ENCODE measurements at regions not wholly inside any gene's neighbourhood (a gene's known extent, or its start where the extent isn't known, plus 50 kb on each side); places are given as distances from the start of the nearest gene placed in this dataset.
"Not testable (repeated sequence)": the region's sequence is repeated elsewhere in the genome, so short reads cannot be mapped to it uniquely, and the experiment has no call there.

DNA sequence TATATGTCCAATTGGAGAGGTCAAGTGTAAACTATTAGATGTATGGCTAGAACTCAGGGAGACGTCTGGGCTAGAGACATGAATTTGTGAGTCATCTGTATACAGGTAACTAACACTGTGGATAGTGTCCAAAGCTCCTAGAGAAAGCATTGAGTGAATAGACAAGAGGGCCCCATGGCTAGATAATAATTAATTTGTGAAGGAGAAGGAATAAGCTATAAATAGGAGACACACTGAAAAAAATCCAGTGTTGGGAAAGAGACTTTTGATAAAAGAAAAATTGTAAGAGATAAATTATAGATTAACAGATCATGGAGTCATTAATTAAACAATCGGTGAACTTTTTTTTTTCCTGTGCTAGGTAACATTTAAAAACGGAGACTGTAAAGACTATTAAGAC lies 326.6 kb upstream of the PRICKLE1 start:
- DNase-seq (ENCODE audit: low spot score), result peak; percentile 96

- DNase-seq (ENCODE audit: low spot score), result no peak
These were observed 325.9 kb upstream of the PRICKLE1 start for GRCh38 chr12:42915426-42915825.

GRCh38 chr12:42912367-42912766 lies 322.8 kb upstream of the PRICKLE1 start:
- DNase-seq (ENCODE audit: low spot score), result no peak

DNA sequence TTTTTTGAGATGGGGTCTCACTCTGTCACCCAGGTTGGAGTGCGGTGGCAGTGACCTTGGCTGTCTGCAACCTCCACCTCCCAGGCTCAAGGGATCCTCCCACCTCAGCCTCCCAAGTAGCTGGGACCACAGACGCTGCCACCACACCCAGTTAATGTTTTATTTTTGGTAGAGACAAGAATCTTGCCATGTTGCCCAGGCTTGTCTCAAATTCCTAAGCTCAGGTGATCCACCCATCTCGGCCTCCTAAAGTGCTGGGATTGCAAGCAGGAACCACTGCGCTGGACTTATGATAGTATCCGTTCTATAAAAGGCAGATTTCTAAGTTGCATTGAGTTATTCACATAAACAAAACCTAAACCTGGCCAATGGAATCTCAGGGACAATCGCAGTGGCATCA lies 321.1 kb upstream of the PRICKLE1 start:
- no peak for DNase-seq (ENCODE audit: low spot score)

DNA sequence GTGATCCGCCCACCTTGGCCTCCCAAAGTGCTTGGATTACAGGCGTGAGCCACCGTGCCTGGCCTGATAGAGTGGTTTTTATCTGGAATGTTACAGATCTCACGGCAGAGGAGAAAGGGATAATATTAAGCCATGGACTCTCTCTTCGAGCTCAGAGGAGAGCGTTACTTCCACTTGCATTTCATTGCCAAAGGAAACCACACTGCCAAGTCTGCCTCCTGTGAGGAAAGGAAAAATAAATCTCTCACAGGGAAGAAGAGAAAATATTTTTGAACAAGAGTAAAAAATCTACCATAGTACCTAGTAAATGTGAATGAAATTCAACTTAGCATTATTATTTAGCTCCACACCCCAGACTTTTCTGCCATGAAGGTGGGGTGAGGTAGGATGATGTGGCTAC lies 319.2 kb upstream of the PRICKLE1 start:
- DNase-seq (ENCODE audit: low spot score), result no peak

DNA sequence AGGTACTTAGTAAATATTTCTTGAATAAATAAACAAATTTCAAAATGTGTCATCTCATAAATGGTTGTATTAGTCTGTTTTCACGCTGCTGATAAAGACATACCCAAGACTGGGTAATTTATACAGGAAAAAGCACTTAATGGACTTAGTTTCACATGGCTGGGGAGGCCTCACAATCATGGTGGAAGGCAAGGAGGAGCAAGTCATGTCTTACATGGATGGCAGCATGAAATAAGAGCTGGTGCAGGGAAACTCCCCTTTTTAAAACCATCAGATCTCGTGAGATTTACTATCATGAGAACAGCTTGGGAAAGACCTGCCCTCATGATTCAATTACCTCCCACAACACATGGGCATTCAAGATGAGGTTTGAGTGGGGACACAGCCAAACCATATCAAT lies 317.3 kb upstream of the PRICKLE1 start:
- not testable (repeated sequence) for DNase-seq (ENCODE audit: low spot score)

- DNase-seq (ENCODE audit: low spot score), result no peak
These were observed 315.8 kb upstream of the PRICKLE1 start for GRCh38 chr12:42905419-42905705.

DNA sequence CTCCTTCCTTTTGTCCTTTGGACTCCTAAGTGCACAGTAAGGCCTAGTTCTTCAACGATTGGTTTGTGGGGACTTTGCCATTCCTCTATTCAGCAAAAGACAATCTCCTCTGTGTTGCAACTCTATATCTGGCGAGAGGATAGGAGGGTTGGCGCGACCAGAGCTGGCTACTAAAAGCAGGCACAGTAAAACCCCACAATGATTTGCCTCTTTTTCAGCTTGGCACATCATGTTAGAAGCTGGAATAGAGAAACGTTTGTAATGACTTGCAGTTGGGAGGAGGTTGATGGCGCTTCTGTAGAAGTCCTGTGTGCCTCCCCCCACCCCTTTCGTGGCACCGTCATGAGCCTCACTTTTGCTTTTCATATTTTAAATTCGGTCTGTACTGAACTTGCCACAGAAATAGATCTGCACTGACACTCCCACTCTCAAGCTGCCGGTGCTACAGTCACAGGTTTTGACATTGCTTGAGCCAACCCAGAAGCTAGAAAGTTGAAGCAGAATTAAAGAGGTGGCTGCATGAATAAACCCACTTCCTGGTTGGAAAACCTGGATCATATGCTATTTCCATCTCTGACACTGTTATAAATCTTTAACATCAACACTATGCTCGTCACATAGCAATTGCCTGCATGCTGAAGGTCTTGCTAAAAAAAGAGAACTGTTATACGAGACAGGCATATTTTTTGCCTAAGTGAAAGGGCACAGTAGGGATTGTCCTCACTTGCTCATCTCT lies 315.3 kb upstream of the PRICKLE1 start:
- no peak for DNase-seq (ENCODE audit: low spot score)

GRCh38 chr12:42903736-42904135 lies 314.2 kb upstream of the PRICKLE1 start:
- DNase-seq (ENCODE audit: low spot score), result no peak

DNA sequence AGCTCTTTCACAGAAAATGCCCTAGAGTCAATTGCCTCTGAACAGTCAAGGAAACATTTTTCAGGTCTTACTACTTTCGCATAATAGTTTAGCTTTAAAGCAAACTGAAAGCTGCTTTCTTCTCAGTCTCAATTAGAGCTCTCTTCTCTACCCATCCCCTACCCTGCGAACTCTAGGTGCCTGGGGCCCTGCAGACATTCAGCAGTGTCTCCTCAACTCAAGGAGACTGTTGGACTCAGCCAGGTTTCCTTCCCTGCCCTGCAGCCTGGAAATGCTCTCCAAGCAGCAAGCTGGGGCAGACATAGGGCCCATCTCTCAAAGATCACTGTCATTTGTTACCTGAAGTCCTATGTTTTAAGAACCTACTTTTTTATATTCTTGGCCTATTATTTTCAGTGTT lies 312.5 kb upstream of the PRICKLE1 start:
- no peak for DNase-seq (ENCODE audit: low spot score)

- DNase-seq (ENCODE audit: low spot score), result peak; percentile 47
These were observed 304.3 kb upstream of the PRICKLE1 start for GRCh38 chr12:42893803-42894202.

DNA sequence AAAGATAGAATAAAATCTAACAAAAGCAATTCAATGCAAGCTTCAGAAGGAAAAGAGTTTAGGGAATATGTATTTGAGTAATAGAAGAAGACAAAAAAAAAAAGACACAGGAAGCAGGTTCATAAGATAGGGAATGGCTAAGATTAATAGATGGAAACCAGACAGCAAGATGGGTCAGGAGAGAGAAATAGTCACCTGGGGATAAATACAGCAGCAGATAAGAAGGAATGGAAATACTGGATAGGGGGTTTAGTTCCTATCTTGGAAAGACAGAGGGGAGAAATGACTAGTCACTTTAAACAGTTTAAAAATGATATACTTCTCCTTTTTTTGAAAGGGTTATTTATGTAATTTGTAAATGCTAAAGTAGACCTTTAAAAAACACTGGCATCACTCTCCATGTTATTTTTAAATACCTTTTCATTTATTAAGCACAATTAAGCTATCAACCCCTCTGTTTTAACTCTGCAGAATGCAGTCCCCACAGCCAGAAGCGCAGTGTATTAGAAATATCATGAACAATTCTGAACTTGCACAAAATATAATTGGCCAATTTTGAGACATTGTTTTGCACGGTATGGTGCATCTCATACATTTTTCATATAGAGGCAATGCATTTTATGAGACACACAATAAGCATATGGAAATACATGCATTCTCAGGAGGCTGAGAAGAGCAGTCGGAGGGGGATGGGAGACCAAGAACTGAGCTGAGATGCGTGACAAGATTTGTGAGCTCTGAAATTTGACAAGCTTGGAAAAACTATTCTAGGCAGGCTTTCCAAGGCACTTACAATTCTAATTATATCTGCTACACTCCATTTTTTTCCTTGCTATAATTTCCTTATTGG lies 303.4 kb upstream of the PRICKLE1 start:
- no peak for DNase-seq (ENCODE audit: low spot score)

DNA sequence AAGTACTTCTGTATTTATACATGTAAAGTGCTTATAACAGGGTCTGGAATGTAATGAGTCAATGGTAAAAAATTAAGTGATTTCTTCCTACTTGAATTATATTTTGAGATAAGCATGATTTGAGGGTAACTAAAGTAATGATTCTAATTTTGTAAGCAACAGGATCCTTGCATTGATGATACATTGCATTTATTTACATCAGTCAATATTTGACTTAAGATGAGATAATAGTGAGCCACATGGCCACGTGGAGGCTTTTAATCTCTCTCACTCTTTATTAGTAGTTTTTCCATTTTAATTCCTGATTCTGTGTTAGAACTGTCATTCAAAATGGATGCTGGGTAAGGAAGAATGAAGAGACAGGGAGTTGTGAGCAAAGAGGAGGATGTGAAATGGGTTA lies 298.1 kb upstream of the PRICKLE1 start:
- no peak for DNase-seq (ENCODE audit: low spot score)

GRCh38 chr12:42886160-42886559 lies 296.6 kb upstream of the PRICKLE1 start:
- DNase-seq (ENCODE audit: low spot score), result no peak

GRCh38 chr12:42885677-42886076 lies 296.1 kb upstream of the PRICKLE1 start:
- DNase-seq (ENCODE audit: low spot score), result no peak

- no peak for DNase-seq (ENCODE audit: low spot score)
These were observed 294.6 kb upstream of the PRICKLE1 start for GRCh38 chr12:42884116-42884515.

GRCh38 chr12:42873401-42873800 lies 283.9 kb upstream of the PRICKLE1 start:
- DNase-seq (ENCODE audit: low spot score), result no peak

- DNase-seq (ENCODE audit: low spot score), result no peak
These were observed 282.3 kb upstream of the PRICKLE1 start for GRCh38 chr12:42871816-42872215.

- DNase-seq (ENCODE audit: low spot score), result no peak
These were observed 278.7 kb upstream of the PRICKLE1 start for GRCh38 chr12:42868291-42868690.

- no peak for DNase-seq (ENCODE audit: low spot score)
These were observed 275.7 kb upstream of the PRICKLE1 start for GRCh38 chr12:42865282-42865681.

- DNase-seq (ENCODE audit: low spot score), result peak; percentile 87
These were observed 272.5 kb upstream of the PRICKLE1 start for GRCh38 chr12:42862055-42862454.

DNA sequence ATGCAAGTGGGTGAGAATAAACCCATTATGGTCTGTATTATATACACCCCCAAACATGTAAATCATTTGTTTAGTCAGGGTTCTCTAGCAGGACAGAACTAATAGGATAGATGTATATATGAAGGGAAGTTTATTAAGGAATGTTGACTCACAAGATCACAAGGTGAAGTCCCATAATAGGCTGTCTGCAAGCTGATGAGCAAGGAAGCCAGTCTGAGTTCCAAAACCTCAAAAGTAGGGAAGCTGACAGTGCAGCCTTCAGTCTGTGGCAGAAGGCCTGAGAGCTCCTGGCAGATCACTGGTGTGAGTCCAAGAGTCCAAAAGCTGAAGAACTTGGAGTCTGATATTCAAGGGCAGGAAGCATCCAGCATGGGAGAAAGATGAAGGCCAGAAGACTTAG lies 270.8 kb upstream of the PRICKLE1 start:
- peak; percentile 74 for DNase-seq (ENCODE audit: low spot score)

DNA sequence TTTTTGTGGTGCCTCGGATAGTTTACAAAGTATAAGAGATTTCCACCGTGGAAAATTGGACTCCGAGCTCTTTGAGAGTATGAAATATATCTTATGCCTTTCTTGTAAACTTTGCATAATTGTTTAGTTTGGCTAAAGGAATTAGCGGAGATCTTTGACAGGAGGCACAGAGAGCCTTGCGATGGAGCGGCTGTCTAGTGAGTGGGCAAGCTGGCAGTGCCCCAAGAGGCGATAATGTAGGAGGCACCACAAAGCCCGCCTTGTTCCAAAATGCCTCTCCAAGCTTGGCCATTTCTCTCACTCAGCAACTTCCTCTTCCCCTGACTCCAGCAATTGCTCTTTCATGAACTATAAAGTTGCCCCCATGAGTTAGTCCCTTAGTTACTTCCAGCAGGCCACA lies 270.1 kb upstream of the PRICKLE1 start:
- DNase-seq (ENCODE audit: low spot score), result no peak

- no peak for DNase-seq (ENCODE audit: low spot score)
These were observed 267.6 kb upstream of the PRICKLE1 start for GRCh38 chr12:42857106-42857505.

Measured in kidney tubule cell (primary cell).